Suppressor macrophage treated with lipopolysaccharide for 4 hours (primary cell): ENCODE measurements at regions not wholly inside any gene's neighbourhood (a gene's known extent, or its start where the extent isn't known, plus 50 kb on each side); places are given as distances from the start of the nearest gene placed in this dataset.
"Not testable (repeated sequence)": the region's sequence is repeated elsewhere in the genome, so short reads cannot be mapped to it uniquely, and the experiment has no call there.

Experiments used
- DNase-seq: peaks from one replicate; pipeline ENCODE4 v3.0.0-alpha.2; 2020

DNA sequence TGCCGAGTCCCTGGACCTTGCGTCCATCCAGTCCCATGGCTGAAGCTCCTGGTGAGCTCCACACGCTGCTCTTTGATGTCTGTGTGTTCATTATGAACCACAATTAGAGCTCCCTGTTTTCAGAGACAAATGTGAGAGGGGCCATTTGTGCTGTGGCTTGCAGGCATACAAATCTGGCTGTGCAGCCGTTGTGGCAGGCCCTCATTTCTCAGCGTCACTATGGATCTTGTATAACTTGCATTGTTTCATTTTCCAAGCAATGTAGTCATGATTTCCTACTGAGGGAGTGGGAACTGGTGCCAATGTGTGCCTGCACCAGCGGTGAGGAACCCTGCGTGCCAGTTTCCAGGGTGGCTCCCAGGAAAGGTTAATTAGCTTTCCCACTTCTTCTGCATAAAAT is 542.6 kb downstream of the TMEM114 start:
- DNase-seq, result no peak

DNA sequence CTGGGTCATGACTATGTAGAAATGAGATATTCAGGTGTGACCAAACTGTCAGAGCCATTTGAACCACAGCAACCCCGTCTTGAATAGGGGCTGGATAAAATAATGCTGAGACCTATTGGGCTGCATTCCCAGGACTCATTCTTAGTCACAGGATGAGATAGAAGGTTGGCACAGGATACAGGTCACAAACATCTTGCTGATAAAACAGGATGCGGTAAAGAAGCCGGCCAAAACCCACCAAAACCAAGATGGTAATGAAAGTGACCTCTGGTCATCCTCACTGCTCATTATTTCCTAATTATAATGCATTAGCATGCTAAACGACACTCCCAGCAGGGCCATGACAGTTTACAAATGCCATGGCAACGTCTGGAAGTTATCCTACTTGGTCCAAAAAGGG is 545.5 kb downstream of the TMEM114 start:
- DNase-seq, result no peak

DNA sequence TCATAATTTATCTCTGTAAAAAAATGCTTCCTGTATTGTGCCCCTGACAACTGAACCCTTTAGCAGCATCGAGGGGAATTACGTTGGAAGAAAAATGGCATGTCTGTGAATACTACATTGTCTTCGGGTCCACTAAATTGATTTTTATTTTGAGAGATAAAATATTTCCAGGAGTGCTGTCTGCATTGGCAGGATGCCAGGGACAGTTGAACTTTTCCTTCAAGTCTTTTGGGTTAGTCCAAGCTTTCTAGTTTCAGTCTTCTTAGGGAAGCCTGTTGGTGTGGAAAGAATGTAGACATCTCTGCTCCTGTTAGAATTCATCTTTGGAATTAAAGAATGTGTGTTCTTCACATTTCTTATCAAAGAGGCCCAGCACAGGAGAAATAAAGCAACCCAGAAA is 557.9 kb downstream of the TMEM114 start:
- DNase-seq, result no peak

DNA sequence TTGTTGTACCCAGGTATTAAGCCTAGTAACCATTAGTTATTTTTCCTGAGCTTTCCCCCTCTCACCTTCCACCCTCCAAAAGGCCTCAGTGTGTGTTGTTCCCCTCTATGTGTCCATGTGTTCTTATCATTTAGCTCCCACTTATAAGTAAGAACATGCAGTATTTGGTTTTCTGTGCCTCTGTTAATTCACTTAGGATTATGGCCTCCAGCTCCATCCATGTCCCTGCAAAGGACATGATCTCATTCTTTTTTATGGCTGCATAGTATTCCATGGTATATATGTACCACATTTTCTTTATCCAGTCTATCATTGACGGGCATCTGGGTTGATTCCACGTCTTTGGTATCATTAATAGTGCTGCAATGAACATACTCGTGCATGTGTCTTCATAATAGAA is 560.3 kb downstream of the TMEM114 start:
- DNase-seq, result not testable (repeated sequence)

DNA sequence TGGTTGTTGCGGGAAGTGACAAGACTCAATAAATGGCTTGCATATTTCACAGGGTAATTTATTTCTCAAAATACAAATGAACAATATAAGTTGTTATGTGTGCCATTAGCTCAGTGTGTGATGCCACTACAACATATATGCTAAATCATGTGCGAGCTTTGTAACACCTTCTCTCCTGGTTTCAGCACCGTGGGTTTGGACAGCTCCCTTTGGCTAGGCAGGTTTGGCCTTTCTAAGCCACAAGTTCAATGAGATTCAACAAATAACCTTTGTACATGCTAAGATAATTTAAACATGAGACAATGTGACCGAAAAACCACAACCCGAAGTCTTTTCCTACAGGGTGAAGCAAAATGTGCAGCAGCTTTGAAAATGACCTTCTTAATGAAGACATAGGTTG is 563.9 kb downstream of the TMEM114 start:
- DNase-seq, result no peak

DNA sequence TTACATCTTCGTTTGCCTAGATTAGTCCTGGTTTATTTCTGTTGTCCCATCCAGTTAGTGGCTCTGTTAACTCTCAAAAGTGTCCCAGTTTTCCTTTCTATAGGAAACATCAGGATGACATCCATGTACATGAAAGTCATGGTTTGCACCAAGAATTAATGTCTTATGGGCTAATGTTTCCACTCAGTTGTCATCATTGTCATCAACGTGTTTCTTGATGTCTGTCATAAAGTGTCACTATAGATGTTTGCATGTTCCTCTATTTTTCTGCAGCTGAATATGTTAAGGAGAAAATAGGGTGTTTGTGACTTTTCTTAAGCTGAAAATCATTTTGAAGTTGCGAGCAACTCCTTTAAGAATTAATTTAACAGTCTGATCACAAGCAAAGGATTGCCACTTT is 567.0 kb downstream of the TMEM114 start:
- no peak for DNase-seq

DNA sequence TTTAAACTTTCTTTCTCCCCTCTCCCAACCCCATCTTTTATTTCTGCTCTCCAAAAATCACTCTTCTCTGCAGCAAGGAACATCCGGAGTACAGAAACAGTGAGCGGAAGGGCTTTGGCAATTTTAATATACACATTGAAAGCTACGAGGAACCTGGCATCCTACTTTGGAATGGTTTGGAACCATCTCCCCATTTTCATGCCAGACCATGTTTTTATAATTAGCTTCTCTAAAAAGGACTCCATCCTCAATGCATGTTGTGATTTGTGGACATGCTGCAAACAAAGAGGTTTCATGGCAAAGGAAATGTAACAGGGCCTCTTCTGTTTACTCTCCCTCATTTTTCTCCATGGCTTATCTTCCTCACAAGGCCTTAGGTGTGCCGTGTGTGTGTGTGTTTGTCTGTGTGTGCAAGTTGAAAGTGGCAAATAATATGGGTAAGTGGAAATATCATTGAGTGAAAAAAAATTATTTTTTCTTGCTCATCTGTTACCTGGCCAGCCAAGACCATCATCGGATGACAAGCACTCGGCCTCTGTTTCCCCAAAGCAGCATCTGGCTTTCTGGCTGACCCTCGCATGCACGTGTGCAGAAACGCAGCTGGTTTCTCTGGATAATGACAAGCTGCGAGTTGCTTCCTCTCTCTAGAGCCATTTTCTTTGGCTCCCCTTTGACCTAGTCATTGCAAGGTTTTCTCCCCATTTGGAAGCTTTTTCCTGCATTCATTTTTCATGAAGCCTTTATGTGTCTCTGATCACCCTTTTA is 585.0 kb downstream of the TMEM114 start:
- DNase-seq, result no peak

DNA sequence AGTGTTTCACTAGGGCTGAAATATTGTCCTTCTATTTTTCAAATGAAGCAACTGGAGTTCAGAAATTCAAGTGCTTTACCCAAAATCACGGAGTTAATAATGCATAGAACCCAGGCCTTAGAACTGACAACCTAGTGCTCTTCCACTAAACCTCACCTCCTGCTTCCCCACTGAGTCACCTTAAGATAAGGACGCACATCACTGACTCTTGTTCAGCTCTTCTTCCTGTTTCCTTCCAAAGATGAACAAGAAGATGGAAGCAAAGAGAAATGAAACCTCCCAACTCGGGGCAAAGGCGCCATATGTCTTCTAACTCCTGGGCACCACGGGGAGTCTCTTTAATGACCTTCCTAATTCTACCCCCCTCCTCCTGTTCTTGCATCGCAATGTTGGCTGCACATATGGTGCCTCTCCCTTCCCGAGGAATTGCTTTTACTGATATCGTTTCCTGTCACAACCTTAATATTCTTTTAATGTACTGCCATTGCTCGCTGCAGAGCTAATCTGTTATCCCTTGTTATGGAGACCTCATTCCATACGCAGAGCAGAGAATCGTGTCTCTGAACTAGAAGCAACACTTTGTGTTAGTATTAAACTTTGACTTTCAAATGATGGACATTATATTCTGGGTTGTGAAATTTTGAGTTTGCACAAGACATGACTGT is 591.4 kb downstream of the TMEM114 start:
- DNase-seq, result no peak

DNA sequence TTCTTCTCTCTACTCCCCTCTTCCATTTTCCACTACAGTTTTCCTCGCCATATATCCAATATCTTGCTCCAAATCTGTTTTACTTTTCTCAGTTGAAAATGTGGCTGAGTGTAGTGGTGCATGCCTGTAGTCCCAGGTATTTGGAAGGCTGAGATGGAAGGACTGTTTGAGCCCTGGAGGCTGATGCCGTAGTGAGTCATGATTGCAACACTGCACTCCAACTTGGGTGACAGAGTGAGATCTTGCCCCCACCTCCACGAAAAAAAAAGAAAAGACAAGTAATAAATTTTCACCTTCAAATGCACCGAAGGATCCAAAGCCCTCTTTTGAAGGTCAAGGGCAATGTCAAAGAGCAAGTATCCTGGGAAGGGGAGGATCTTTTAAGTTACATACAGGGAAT is 592.3 kb downstream of the TMEM114 start:
- DNase-seq, result no peak

DNA sequence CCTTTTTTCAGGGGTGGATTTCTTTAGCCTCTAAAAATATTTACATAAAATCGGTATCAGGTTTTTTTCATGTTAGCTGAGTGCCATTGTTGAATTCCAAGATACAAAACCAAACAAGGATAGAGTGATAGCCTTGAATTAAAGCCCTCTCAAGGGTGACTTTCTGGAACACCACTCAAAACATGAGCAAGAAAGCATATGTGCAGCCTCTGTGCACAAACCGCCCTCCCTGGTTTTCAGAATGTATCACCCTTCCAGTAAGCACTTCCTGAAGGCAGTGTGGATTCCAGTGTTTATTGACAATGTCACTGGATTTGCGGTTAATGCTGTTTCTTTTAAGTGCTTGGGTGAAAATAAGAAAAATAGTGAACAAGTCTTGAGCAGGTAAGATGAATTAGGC is 597.7 kb downstream of the TMEM114 start:
- no peak for DNase-seq

DNA sequence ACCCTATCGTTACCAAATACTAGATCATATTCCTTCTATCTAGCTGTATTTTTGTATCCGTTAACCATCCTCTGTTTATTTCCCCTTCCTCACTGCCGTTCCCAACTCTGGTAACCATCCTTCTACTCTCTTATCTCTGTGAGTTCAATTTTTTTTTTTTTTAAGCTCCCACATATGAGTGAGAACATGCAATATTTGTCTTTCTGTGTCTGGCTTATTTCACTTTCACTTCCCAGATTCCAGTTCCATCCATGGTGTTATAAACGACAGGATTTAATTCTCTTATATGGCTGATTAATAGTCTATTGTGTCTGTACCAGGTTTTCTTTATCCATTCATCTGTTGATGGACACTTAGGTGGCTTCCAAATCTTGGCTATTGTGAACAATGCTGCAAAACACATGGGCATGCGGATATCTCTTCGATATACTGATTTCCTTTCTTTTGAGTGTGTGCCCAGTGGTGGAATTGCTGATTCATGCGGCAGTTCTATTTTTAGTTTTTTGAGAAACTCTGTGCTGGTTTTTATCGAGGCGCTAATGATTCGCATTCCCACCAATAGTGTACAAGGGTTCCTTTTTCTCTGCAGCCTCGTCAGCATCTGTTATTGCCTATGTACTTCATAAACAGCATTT is 599.6 kb downstream of the TMEM114 start:
- no peak for DNase-seq

DNA sequence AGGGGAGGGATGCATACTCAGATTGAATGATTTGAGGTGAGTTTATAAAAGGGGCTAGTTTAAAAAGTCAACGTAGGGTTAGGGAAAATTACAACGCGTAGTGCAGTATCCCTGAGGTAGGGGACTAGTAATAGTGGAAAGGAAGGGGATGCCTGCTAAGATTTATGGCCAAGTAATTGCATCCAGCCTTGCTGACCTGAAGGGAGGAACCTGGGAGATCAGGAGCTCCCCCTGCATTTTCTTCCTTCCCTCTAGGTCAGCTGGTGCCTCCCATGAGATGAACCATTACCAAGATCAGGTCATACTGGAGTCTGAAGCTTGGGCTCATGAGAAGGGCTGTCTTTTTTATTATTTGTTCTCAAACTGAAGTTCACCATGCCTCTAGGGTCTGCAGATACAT is 606.6 kb downstream of the TMEM114 start:
- no peak for DNase-seq

DNA sequence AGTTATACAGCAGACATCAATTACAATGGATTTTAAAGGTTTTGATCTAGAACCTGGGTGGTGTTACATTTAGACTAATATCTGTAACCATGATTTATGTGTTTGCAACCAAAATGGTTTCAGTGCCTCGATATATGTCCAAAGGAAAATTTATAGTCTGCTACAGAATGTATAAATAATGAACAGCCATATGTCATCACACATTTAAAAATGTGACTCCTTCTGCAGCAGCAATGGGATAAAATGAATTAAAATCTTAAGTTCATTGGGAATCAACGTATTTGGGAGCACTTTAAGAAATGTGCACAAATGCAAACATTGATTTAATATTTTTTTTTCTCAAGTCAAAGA is 610.2 kb downstream of the TMEM114 start:
- no peak for DNase-seq

DNA sequence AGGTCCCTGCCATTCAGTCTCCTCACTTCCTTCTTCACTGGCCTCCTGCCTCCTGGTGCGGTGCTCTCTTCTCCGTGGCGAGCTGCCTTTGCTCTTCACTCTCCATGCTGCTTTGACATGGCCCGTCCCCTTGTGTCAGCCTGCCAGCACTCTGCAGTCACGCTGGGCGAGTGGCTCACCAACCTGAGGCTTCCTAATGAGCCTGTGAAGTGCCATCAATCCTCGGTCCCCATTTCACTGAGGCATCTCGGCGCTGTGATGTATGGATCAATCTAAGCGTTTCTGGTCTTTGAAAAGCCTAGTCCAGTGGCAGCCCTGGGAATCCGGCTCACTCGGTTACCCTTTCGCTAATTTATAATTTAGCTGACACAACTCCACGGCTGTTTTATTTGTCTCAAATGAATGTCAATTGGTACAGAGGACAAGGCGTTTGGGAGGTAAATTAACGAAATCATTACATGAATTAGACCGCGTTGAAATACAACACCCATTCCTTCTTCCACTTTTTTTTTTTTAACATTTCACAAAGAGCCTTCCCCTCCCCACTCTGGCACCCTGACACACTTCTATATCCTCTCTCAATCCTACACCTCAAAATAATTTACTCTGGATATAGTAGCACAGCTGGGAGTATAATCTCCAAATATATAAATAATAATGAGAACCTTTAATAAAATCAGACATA is 610.7 kb downstream of the TMEM114 start:
- DNase-seq, result no peak

DNA sequence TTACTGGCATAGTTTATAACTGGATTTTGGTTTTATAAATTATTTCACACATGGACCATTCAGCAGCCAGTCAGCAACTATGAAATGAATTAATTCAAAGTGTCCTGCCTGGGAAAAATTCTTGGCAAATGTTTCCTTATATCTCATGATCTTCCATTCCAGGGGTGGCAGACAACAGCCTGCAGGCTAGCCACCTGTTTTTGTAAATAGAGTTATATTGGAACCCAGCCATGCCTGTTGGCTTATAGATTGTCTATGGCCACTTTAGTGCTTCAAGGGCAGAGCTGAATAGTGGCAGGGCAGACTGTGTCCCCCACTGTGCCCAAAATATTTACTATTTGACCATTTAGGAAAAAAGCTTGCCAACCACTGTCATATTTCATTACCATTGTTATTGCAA is 613.7 kb downstream of the TMEM114 start:
- no peak for DNase-seq

DNA sequence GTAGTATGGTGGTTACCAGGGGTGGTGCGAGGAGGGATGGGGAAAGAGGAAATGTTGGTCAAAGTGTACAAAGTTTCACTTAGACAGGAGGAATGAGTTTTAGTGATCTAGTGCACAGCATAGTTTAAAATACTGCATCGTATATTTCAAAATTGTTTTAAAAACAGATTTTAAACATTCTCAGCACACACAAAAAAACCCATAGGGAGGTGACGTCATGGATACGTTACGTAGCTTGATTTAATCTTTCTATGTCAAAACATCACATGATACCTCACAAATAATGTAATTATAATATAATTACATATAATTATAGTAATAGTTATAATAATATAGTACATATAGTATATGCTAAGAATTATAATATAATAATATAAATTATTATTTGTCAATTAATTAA is 614.2 kb downstream of the TMEM114 start:
- no peak for DNase-seq

DNA sequence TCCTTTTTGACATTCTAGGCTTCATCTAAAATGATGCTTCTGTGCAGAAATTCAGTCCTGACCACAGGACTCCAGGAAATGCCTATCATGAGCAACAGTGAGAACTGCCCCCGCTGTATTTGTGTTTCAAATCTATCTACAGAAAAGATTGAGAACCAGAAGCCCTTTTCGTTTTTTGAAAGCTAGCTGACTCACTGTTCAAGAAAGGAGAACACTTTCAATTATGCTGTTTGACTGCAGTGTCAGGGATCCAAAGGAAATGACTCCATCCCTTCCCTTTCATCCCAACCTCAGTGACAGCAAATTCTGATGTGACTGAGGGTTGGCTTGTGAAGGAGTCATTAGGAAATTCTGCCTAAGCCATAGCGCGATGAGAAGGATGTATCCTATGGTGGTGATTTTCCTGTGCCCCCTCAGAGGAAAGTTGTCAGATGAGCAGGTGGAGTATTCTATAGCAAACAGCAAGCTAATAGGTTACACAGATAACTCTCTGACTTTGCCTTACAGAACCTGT is 622.3 kb downstream of the TMEM114 start:
- DNase-seq, result no peak

DNA sequence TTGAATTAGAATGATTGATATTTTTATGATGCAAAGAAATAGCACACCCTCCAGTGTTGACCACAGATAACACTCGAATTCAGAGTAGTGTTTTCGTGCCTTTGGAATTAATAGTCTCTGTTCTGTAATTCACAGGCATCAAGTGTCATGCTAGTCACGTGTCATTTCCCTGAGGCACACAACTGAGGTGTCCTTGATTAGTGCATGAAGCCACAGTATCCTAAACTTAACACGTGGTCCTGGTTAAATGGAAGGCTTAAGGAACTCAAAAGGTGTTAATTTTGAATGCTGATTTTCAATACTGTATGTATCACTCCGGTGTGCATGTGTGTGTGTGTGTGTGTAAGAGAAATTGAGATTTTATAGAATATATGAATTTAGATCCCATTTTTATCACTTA is 625.6 kb downstream of the TMEM114 start:
- no peak for DNase-seq

DNA sequence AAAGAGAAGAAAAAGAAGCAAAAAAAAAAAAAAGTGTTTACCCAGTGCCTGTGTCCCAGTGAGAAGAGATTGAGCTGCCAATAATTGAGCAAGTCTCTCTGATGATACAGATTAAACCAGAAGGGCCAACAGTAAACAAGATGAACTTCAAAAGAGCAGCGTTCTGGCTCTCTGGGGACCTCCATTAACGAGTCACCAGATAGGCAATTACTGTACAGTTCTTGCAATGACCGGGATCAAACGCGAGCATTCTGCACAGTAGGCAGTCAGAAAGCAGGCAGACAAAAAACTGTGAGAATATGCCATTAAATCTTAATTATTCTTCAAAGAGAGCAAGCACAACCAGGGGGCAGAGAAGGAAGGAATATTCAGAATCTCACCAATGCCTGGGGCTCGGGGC is 626.1 kb downstream of the TMEM114 start:
- DNase-seq, result no peak

DNA sequence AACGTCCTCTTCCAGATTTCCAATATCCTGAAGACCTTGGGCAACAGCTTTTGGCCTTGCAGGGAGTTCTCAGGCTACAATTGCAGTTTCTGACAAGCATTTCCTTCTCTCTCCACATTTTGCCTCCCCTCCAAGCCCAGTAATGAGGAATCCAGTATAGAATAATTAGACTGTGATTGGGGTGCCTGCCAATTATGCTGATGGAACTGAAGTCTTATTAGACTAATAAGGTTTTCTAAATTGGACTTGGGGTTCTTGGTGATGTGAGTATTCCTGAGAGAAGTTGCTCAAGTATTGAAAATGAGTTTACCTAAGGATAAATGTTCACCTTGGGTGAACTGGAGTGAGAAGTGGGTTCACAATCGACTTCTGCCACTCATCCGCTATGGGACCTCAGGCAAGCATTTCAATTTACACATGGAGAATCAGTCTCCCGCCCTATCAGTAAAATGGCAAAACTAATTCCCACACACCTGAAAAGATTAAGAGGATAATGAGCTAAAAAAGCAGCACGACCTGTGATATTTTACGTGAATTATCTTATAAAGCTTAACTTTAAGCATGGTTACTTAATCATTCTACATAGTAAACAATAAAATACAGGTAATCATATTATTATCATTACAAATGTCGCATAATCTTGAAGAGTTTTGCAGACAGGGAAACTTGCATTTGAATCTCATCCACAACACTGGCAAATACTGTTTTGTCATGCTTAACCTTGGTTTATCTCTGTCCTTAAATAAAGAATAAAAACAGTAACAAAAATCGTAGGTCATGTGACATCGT is 628.0 kb downstream of the TMEM114 start:
- no peak for DNase-seq

DNA sequence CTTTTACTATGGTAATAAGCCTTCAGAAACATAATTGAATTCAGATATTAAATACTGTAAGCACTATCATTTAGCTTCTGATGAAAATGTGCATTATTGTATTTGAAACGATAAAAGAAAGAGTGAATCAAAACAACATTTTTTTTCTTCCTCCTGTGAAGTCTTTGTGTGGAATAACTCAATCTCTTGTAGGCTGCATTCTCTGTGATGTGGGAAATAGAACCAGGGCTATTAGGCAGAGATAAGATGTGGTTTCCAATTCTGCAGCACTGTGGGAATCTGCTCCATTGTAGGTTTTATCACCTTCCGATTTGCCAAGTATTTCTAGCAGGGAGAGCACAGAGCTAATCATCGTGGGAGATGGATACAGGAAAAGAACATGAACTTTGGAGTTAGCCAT is 624.5 kb downstream of the RBFOX1 start:
- no peak for DNase-seq

DNA sequence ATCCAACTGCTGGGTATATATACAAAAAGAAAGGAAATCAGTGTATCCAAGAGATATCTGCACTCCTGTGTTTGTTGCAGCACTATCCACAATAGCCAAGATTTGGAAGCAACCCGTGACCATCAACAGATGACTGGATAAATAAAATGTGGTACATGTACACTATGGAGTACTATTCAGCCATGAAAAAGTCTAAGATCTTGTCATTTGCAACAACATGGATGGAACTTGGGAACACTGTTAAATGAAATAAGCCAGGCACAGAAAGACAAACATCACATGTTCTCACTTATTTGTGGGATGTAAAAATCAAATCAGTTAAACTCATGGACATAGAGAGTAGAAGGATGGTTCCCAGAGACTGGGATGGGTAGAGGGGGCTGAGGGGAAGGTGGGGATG is 620.7 kb downstream of the RBFOX1 start:
- no peak for DNase-seq

DNA sequence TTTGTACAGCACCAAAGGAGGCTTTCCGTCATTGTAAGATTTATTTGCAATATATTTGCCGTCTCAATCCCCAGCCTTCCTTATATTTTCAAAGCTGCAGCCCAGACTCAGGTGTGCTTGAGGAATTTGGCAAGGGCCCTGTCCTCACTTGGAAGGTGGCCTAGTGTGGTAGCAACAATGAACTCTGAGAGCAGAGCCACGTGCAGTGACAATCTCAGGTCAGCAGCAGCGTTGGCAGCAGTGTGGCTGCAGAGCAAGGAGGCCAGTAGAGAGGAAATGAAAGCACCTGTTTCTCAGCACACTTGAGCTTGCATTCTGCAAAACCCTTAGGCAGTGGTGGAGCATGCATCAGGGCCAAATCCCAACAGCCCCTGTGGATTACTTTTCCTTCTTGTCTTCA is 613.5 kb downstream of the RBFOX1 start:
- no peak for DNase-seq
